ENCODE measurements at regions not wholly inside any gene's neighbourhood (a gene's known extent, or its start where the extent isn't known, plus 50 kb on each side); places are given as distances from the start of the nearest gene placed in this dataset.

- DNase-seq, result no peak
- Histone ChIP-seq H3K36me3 (no peaks in the 10 kb centered on the region), H3K9me3 (no peaks in the 10 kb centered on the region), H3K27me3 (replicated peaks in 1 of 7) (no peaks in the 10 kb centered on the region), H3K4me1 (peaks cover 0 to 5% (median 0%) of the 10 kb centered on the region in 6 donors), H3K4me3 (no peak overlapping the region), H3K27ac (no peak overlapping the region)
- 18 to 45% (median 44%) methylated on average over 1 of the region's 1 CpG for WGBS, 5 donors
- TF ChIP-seq CTCF (IDR thresholded peaks at IDR 0.05 in 8 of 11, conservative IDR thresholded peaks at IDR 0.05 in 3 of 11) (no peak), POLR2AphosphoS5 (IDR thresholded peaks at IDR 0.05) (no peak), POLR2A (IDR thresholded peaks at IDR 0.05) (no peak)
- intact Hi-C loops (cut with DNase I; ENCODE audit: low total_unique reads), result no loop called here
Observed at GRCh38 chr12:90335566-90335965, 619.4 kb downstream of the CCER1 start.

GRCh38 chr12:90333939-90334338, 621.0 kb downstream of the CCER1 start:
- H3K27ac ChIP-seq, result no peak overlapping the region
- intact Hi-C loops (cut with DNase I; ENCODE audit: low total_unique reads), result no loop called here
- peaks cover 0 to 5% (median 0%) of the 10 kb centered on the region in 6 donors for H3K4me1 ChIP-seq
- TF ChIP-seq CTCF (IDR thresholded peaks at IDR 0.05 in 8 of 11, conservative IDR thresholded peaks at IDR 0.05 in 3 of 11) (no peak), POLR2A (IDR thresholded peaks at IDR 0.05) (no peak), POLR2AphosphoS5 (IDR thresholded peaks at IDR 0.05) (no peak)
- no peaks in the 10 kb centered on the region for H3K36me3 ChIP-seq
- DNase-seq, result no peak
- no peaks in the 10 kb centered on the region for H3K9me3 ChIP-seq
- no peak overlapping the region for H3K4me3 ChIP-seq
- H3K27me3 ChIP-seq (replicated peaks in 1 of 7), result no peaks in the 10 kb centered on the region

DNA sequence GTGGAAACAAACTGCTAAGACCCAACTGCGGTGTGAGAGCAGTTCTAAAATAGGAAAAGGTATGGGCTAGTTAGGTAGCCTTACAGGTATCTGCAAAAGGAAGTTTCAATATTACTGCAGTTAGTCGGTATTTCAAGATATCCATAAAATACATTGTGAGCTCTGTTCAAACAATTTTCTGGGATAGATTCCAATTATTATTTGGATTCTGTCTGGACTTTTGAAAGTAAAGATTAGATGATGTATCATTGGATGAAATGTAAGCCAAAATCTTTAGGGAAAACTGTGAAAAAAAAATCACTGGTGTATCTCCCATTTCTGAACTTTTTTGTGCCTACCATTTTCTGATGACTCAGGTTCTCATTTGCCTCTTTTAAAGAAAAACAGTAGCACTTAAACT, 621.6 kb downstream of the CCER1 start:
- TF ChIP-seq POLR2A (IDR thresholded peaks at IDR 0.05), result no peak
- TF ChIP-seq CTCF (IDR thresholded peaks at IDR 0.05 in 8 of 11, conservative IDR thresholded peaks at IDR 0.05 in 3 of 11), result no peak
- TF ChIP-seq POLR2AphosphoS5 (IDR thresholded peaks at IDR 0.05), result no peak
- no peak overlapping the region for H3K27ac ChIP-seq
- no peaks in the 10 kb centered on the region for H3K9me3 ChIP-seq
- intact Hi-C loops (cut with DNase I; ENCODE audit: low total_unique reads), result no loop called here
- no peaks in the 10 kb centered on the region for H3K27me3 ChIP-seq (replicated peaks in 1 of 7)
- no peak overlapping the region for H3K4me3 ChIP-seq
- H3K36me3 ChIP-seq, result no peaks in the 10 kb centered on the region
- DNase-seq, result no peak
- 86 to 92% (median 90%) methylated on average over 2 of the region's 2 CpGs for WGBS, 5 donors
- H3K4me1 ChIP-seq, result peaks cover 0 to 5% (median 0%) of the 10 kb centered on the region in 6 donors

DNA sequence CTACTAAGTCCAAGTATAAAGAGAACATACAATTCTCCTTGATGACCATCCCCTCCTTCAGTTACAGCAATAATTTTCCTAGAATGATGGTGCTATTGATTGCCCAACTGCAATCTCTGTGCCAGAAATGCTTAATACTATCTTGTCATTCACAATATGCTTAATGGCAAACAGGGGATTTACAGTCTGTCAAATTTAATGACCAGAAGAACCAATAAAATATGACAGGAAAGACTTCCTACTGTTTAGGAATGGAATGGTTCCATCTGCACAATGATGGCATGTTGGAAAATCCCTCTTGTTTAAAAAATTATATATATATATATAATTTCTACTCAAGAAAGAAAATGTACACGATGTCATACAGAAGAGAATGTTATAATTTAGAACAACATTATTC, 623.2 kb downstream of the CCER1 start:
- H3K27ac ChIP-seq, result no peak overlapping the region
- intact Hi-C loops (cut with DNase I; ENCODE audit: low total_unique reads), result no loop called here
- no peaks in the 10 kb centered on the region for H3K36me3 ChIP-seq
- no peak overlapping the region for H3K4me3 ChIP-seq
- DNase-seq, result no peak
- 69 to 89% (median 75%) methylated on average over 1 of the region's 1 CpG for WGBS, 5 donors
- peaks cover 0 to 5% (median 0%) of the 10 kb centered on the region in 6 donors for H3K4me1 ChIP-seq
- TF ChIP-seq POLR2A (IDR thresholded peaks at IDR 0.05), result no peak
- TF ChIP-seq POLR2AphosphoS5 (IDR thresholded peaks at IDR 0.05), result no peak
- TF ChIP-seq CTCF (IDR thresholded peaks at IDR 0.05 in 8 of 11, conservative IDR thresholded peaks at IDR 0.05 in 3 of 11), result no peak
- H3K27me3 ChIP-seq (replicated peaks in 1 of 7), result no peaks in the 10 kb centered on the region
- no peaks in the 10 kb centered on the region for H3K9me3 ChIP-seq

Measured in spleen (tissue), 11 donors.